Kidney (tissue), 13 donors: ENCODE measurements at regions not wholly inside any gene's neighbourhood (a gene's known extent, or its start where the extent isn't known, plus 50 kb on each side); places are given as distances from the start of the nearest gene placed in this dataset.

Source experiments
- DNase-seq, 5 donors: peaks; one replicate each; pipeline ENCODE4 v3.0.0-alpha.2; 2013 to 2020
- FAIRE-seq: peaks from 2 replicates; lab custom pipeline; 2012; peaks lifted over from hg19 to GRCh38; lab: Jason Lieb, UNC
- H3K27ac ChIP-seq, 2 donors: one replicate each; pipeline ENCODE4 v1.7.0; 2013; ENCODE audit warnings: low read depth in 2 of 2, low read length in 2 of 2, inconsistent platforms in 1 of 2
- H3K27me3 ChIP-seq: one replicate; pipeline ENCODE4 v1.7.1; 2013; ENCODE audit warnings: low read length, inconsistent platforms; ENCODE audit not compliant: control insufficient read depth, insufficient read depth
- H3K36me3 ChIP-seq, 3 donors: one replicate each; pipeline versions ENCODE4 v1.7.0 to v1.7.1; 2013; ENCODE audit warnings: low read length in 3 of 3, control low read depth in 1 of 3, inconsistent platforms in 1 of 3; ENCODE audit not compliant: insufficient read depth in 3 of 3, control insufficient read depth in 2 of 3
- H3K4me1 ChIP-seq, 3 donors: one replicate each; pipeline versions ENCODE4 v1.7.0 to v1.7.1; 2013; ENCODE audit warnings: low read length in 3 of 3, inconsistent platforms in 1 of 3, low read depth in 1 of 3; ENCODE audit not compliant: control insufficient read depth in 2 of 3, insufficient read depth in 2 of 3
- H3K4me3 ChIP-seq, 3 donors: one replicate each; pipeline versions ENCODE4 v1.7.0 to v1.8.1; 2013; ENCODE audit warnings: low read length in 3 of 3, control low read depth in 1 of 3, inconsistent platforms in 1 of 3
- H3K9ac ChIP-seq, 3 donors: one replicate each; pipeline versions ENCODE4 v1.7.0 to v1.7.1; 2013; ENCODE audit warnings: low read length in 3 of 3, control low read depth in 1 of 3, inconsistent platforms in 1 of 3
- H3K9me3 ChIP-seq, 3 donors: one replicate each; pipeline versions ENCODE4 v1.7.0 to v1.7.1; 2013; ENCODE audit warnings: low read length in 3 of 3, control low read depth in 1 of 3, inconsistent platforms in 1 of 3; ENCODE audit not compliant: control insufficient read depth in 2 of 3, insufficient read depth in 1 of 3
- intact Hi-C: fragments of 100-400 bp; cut with DNase I; formaldehyde crosslinking; loops from one replicate; pipeline ENCODE4 v1.11.1; 2022
- TF ChIP-seq, protein P1 (sequence below): IDR thresholded peaks from 3 replicates; pipeline ENCODE4 v1.5.1; 2012; ENCODE audit warnings: mild to moderate bottlenecking, moderate library complexity, borderline replicate concordance; ENCODE audit not compliant: insufficient read depth; ENCODE audit errors: extremely low read depth
- donor health status: control.
- donor health status: control.
- donor health status: control.
- donor health status: control.
- donor health status: control.
- donor health status: DM: yes; HTN: yes; CAD: no.
- donor health status: Normal renal cell carcinoma (clear cell type).

DNA sequence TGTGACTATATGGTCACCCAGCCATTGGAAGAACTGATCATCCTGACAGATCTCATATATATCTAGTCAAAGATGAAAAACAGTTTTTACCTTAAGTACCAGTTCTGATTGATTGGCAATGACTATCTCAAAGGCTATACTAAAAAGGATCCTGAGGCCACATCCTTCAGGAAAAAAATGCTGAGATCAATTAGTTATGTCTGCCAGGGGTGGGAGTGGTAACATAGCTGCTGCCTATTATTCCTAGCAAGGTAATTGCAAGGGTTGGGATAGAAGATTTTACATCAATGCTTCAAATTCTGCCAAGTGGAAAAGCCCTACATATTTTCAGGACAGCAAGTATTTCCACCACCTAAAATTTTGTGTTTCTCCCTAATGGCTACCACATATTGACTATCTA is 114.7 kb downstream of the C1D start:
- intact Hi-C loops: no loop called here
- Histone ChIP-seq H3K4me1 (no peaks in the 10 kb centered on the region), H3K36me3 (no peaks in the 10 kb centered on the region), H3K4me3 (no peak overlapping the region), H3K9ac (no peak overlapping the region), H3K9me3 (no peaks in the 10 kb centered on the region), H3K27ac (no peak overlapping the region), H3K27me3 (no peaks in the 10 kb centered on the region)
- TF ChIP-seq, protein P1, sequence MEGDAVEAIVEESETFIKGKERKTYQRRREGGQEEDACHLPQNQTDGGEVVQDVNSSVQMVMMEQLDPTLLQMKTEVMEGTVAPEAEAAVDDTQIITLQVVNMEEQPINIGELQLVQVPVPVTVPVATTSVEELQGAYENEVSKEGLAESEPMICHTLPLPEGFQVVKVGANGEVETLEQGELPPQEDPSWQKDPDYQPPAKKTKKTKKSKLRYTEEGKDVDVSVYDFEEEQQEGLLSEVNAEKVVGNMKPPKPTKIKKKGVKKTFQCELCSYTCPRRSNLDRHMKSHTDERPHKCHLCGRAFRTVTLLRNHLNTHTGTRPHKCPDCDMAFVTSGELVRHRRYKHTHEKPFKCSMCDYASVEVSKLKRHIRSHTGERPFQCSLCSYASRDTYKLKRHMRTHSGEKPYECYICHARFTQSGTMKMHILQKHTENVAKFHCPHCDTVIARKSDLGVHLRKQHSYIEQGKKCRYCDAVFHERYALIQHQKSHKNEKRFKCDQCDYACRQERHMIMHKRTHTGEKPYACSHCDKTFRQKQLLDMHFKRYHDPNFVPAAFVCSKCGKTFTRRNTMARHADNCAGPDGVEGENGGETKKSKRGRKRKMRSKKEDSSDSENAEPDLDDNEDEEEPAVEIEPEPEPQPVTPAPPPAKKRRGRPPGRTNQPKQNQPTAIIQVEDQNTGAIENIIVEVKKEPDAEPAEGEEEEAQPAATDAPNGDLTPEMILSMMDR: no peak
- FAIRE-seq: no peak
- no peak for DNase-seq

DNA sequence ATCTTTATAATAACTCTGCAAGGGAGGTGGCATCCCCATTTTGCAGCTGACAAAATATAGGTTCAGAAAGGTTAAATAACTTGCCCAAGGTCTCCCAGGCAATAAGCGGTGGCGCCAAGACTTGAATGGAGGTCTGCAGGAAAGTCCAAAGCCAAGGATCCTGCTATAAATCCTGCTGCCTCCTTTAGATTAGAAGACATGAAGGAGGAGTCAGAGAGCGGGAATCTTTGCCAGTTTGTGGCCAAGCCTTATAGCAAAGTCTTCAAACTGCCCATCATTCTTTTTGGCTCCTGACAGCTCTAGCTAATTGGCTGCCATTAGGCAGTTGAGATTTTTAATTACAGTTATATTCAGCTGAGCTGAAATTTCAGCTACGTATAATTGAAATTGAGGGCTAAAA is 114.3 kb downstream of the C1D start:
- no peaks in the 10 kb centered on the region for H3K9me3 ChIP-seq
- intact Hi-C loops: no loop called here
- H3K36me3 ChIP-seq: no peaks in the 10 kb centered on the region
- H3K27ac ChIP-seq: no peak overlapping the region
- DNase-seq (peak in 1 of 5 donors; percentile 25), FAIRE-seq (no peak)
- H3K4me3 ChIP-seq: no peak overlapping the region
- no peaks in the 10 kb centered on the region for H3K27me3 ChIP-seq
- no peaks in the 10 kb centered on the region for H3K4me1 ChIP-seq
- TF ChIP-seq, protein P1: no peak
- H3K9ac ChIP-seq: no peak overlapping the region

GRCh38 chr2:67950018-67950417 is 112.8 kb downstream of the C1D start:
- no peaks in the 10 kb centered on the region for H3K9me3 ChIP-seq
- H3K27me3 ChIP-seq: no peaks in the 10 kb centered on the region
- H3K27ac ChIP-seq: no peak overlapping the region
- H3K9ac ChIP-seq: no peak overlapping the region
- no peak for DNase-seq
- H3K36me3 ChIP-seq: no peaks in the 10 kb centered on the region
- no peak overlapping the region for H3K4me3 ChIP-seq
- TF ChIP-seq, protein P1: no peak
- FAIRE-seq: no peak
- intact Hi-C loops: no loop called here
- no peaks in the 10 kb centered on the region for H3K4me1 ChIP-seq

DNA sequence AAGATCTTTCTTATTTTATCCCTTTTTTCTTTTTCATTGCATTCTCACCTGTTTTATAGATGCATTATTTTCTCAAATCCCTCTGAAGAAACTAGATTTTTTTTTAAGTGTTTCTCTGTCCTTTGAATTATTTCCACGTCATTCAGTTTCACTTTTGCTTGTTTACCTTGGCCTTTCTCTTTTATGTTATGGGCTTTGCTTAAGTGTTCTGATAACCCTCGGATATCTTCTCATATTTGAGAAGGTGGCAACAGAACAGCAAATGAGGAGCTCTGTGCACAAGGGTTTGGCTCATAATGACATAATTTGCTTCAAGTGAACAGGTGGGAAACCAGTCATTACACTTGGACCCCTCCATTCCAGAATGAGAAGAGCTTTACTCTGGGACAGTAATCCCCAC is 111.9 kb downstream of the C1D start:
- no peak overlapping the region for H3K9ac ChIP-seq
- no peaks in the 10 kb centered on the region for H3K4me1 ChIP-seq
- FAIRE-seq: no peak

More for the DNA sequence above, 111.9 kb downstream of the C1D start:
- Histone ChIP-seq H3K9me3 (no peaks in the 10 kb centered on the region), H3K36me3 (no peaks in the 10 kb centered on the region), H3K4me3 (no peak overlapping the region), H3K27me3 (no peaks in the 10 kb centered on the region), H3K27ac (no peak overlapping the region)
- intact Hi-C loops: no loop called here
- TF ChIP-seq, protein P1: no peak
- DNase-seq: no peak
